NT2/D1 (cell line): ENCODE measurements at regions not wholly inside any gene's neighbourhood (a gene's known extent, or its start where the extent isn't known, plus 50 kb on each side); places are given as distances from the start of the nearest gene placed in this dataset.

ENCODE experiments used
- DNase-seq: peaks from one replicate; pipeline ENCODE4 v3.0.0-alpha.2; 2011; ENCODE audit warnings: low read depth, low spot score
- H3K27me3 ChIP-seq: 2 replicates; pipeline ENCODE4 v1.6.0; 2011; ENCODE audit warnings: mild to moderate bottlenecking; ENCODE audit not compliant: insufficient read length, insufficient read depth
- H3K36me3 ChIP-seq: 2 replicates; pipeline ENCODE4 v1.6.1; 2011; ENCODE audit warnings: mild to moderate bottlenecking, low read length, mixed read lengths; ENCODE audit not compliant: insufficient read depth, insufficient read length
- H3K4me1 ChIP-seq: 2 replicates; pipeline ENCODE4 v1.5.1; 2011; ENCODE audit not compliant: insufficient read depth, insufficient read length
- H3K4me3 ChIP-seq: 2 replicates; pipeline ENCODE4 v1.5.1; 2011; ENCODE audit warnings: low read depth; ENCODE audit not compliant: insufficient read length
- H3K9ac ChIP-seq: 2 replicates; pipeline ENCODE4 v1.6.0; 2011; ENCODE audit warnings: low read depth; ENCODE audit not compliant: insufficient read length
- H3K9me3 ChIP-seq: 2 replicates; pipeline ENCODE4 v1.5.1; 2011; ENCODE audit warnings: mild to moderate bottlenecking, low read length; ENCODE audit not compliant: insufficient read depth
- SUZ12 ChIP-seq: IDR thresholded peaks from 2 replicates; pipeline ENCODE4 v1.6.1; 2011; ENCODE audit not compliant: insufficient read length, insufficient read depth; ENCODE audit errors: extremely low read depth
- YY1 ChIP-seq: IDR thresholded peaks from 2 replicates; pipeline ENCODE4 v1.6.1; 2011; ENCODE audit not compliant: insufficient read length, insufficient read depth
- ZNF274 ChIP-seq: IDR thresholded peaks from 2 replicates; pipeline ENCODE4 v1.6.1; 2011; ENCODE audit warnings: mild to moderate bottlenecking, low read depth, low read length

DNA sequence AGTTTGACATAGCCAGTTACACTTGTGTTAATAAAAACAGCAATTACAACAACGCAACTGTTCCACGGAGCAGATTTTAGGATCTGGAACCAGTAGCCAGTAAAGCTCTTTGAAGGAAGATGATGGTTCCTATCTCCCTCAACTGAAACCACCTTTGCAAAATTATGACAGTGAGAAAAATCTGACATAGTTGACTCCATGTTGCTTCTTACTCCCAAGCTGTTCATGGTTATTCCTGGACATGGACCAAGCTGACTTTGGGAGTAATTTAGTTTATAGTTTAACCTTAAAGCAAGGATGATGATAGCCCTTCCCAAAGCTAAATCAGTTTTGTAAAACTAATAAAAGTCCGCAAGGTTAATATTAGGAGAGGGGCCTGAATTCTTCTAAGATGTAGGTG, 518.0 kb upstream of the ZP4 start:
- Histone ChIP-seq H3K36me3 (no peaks in the 10 kb centered on the region), H3K4me3 (no peak overlapping the region), H3K4me1 (no peaks in the 10 kb centered on the region), H3K9me3 (no peaks in the 10 kb centered on the region), H3K9ac (no peak overlapping the region), H3K27me3 (no peaks in the 10 kb centered on the region)
- TF ChIP-seq YY1 (no peak), ZNF274 (no peak), SUZ12 (no peak)
- DNase-seq = no peak

DNA sequence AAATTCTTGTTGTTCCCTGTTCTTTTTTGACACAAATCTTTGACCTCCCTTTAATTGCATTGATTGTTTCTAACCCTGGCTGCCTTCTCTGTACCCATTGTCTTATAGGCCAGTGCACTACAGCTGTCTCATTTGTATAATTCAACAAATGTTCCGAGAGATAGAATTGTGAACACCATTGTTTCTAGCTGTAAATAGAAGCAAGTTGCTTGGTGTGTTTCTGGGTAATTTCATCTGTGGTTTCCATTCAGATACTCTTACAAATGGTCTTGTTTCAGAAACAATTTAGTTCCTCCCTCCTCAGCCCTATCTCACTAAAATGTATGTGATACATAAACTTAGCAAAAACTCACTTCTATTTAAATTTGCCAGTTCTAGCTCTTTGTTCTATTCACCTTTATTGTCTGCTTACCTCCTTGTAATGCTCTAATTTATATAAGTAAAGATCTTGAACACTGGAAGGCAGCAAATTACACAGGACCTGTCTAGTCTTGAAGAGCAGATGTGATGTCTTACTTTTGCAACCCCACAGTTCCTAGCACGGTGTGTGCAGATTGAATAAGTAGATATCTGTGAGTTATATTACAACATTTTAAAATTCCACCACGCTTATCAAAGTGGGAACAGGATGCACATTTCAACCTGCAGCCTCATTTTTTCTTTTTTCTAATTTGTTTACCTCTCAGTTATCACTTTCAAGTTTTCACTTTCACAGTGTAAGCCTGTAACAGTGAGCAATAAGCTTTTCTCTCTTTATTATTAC, 515.6 kb upstream of the ZP4 start:
- no peak for DNase-seq
- no peak for TF ChIP-seq ZNF274
- TF ChIP-seq YY1 = no peak
- TF ChIP-seq SUZ12 = no peak
- Histone ChIP-seq H3K4me3 (no peak overlapping the region), H3K9me3 (no peaks in the 10 kb centered on the region), H3K9ac (no peak overlapping the region), H3K27me3 (no peaks in the 10 kb centered on the region), H3K4me1 (no peaks in the 10 kb centered on the region), H3K36me3 (no peaks in the 10 kb centered on the region)

DNA sequence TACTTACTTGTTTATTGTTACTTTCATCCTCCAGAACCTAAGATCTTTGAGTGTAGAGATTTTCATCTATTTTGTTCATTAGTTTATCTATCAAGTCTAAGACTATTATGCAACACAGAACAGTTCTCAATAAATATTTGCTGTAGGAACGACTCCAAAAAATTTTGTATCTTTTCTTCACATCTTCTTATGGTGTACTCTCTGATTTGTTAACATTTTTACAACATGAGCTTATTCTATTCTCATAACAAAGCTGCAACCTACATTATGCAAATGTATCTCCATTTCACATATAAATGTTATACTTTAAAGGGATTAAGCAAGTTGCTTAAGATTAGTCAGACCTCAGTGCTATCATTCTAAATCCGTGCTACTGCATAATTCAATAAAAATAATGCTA, 514.2 kb upstream of the ZP4 start:
- Histone ChIP-seq H3K27me3 (no peaks in the 10 kb centered on the region), H3K4me1 (no peaks in the 10 kb centered on the region), H3K36me3 (no peaks in the 10 kb centered on the region), H3K9me3 (no peaks in the 10 kb centered on the region), H3K9ac (no peak overlapping the region), H3K4me3 (no peak overlapping the region)
- DNase-seq = no peak
- TF ChIP-seq SUZ12 (no peak), YY1 (no peak), ZNF274 (no peak)

DNA sequence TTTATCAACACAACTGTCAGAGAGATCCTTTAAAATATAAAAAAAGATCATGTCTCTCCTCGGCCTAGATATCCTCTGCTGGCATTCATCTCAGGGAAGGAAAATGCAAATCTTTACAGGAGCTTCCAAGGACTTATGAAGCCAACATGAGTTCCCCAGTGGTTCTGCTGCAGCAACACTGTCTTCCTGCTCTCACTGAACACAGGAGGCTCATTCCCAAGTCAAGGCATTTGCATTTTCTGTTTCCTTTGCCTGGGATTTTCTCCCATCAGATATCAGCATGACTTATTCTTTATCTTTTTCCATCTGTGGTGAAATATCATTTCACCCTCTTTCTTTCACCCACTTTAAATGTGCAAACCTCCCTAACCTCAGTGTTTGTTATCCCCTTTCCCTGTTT, 513.8 kb upstream of the ZP4 start:
- H3K4me1 ChIP-seq = no peaks in the 10 kb centered on the region

GRCh38 chr1:238401144-238401543, 510.4 kb upstream of the ZP4 start:
- no peak overlapping the region for H3K9ac ChIP-seq
- H3K27me3 ChIP-seq = no peaks in the 10 kb centered on the region
- H3K36me3 ChIP-seq = no peaks in the 10 kb centered on the region
- TF ChIP-seq YY1 (no peak), SUZ12 (no peak), ZNF274 (no peak)
- H3K9me3 ChIP-seq = no peaks in the 10 kb centered on the region
- no peak overlapping the region for H3K4me3 ChIP-seq
- no peaks in the 10 kb centered on the region for H3K4me1 ChIP-seq
- DNase-seq = no peak

More for the DNA sequence above, 513.8 kb upstream of the ZP4 start:
- H3K4me3 ChIP-seq = no peak overlapping the region
- H3K9me3 ChIP-seq = no peaks in the 10 kb centered on the region
- no peaks in the 10 kb centered on the region for H3K27me3 ChIP-seq
- H3K36me3 ChIP-seq = no peaks in the 10 kb centered on the region
- DNase-seq = no peak
- TF ChIP-seq YY1 (no peak), ZNF274 (no peak), SUZ12 (no peak)
- no peak overlapping the region for H3K9ac ChIP-seq

GRCh38 chr1:238399558-238399957, 508.8 kb upstream of the ZP4 start:
- no peak overlapping the region for H3K4me3 ChIP-seq
- H3K4me1 ChIP-seq = no peaks in the 10 kb centered on the region
- H3K9ac ChIP-seq = no peak overlapping the region
- H3K27me3 ChIP-seq = no peaks in the 10 kb centered on the region
- no peaks in the 10 kb centered on the region for H3K9me3 ChIP-seq
- TF ChIP-seq SUZ12 = no peak
- TF ChIP-seq ZNF274 = no peak
- no peak for TF ChIP-seq YY1
- no peaks in the 10 kb centered on the region for H3K36me3 ChIP-seq
- no peak for DNase-seq

DNA sequence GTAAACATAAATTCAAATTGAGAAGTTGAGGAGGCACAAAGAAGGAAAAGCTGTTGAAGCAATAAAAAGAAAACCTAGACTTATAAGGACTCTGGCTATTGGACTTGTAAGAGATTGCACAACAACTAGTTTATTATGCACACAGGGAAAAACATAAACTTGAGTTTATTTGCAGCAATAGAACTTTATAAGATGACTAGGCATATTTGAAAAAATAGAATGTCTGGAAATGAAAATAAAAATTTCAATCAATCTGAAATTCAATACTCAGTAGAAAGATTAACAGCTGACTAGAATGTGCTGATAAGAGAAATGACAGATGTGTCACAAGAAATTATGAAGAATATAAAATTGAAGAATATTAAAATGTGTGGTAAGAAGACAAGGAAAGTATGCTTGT, 505.4 kb upstream of the ZP4 start:
- DNase-seq = no peak
- no peaks in the 10 kb centered on the region for H3K27me3 ChIP-seq
- H3K9me3 ChIP-seq = no peaks in the 10 kb centered on the region
- H3K36me3 ChIP-seq = no peaks in the 10 kb centered on the region
- no peak overlapping the region for H3K4me3 ChIP-seq
- no peak overlapping the region for H3K9ac ChIP-seq
- H3K4me1 ChIP-seq = no peaks in the 10 kb centered on the region
- no peak for TF ChIP-seq SUZ12

- Histone ChIP-seq H3K36me3 (no peaks in the 10 kb centered on the region), H3K27me3 (no peaks in the 10 kb centered on the region), H3K4me1 (no peaks in the 10 kb centered on the region), H3K9ac (no peak overlapping the region), H3K4me3 (no peak overlapping the region), H3K9me3 (peaks cover 20% of the 10 kb centered on the region)
- no peak for DNase-seq
- TF ChIP-seq YY1 (no peak), SUZ12 (no peak), ZNF274 (no peak)
Measured at GRCh38 chr1:238384381-238384780, 493.7 kb upstream of the ZP4 start.
